ENCODE measurements at regions not wholly inside any gene's neighbourhood (a gene's known extent, or its start where the extent isn't known, plus 50 kb on each side); places are given as distances from the start of the nearest gene placed in this dataset.

GRCh38 chr2:67985586-67985985, 77.2 kb downstream of the C1D start:
- H3K4me3 ChIP-seq (ENCODE audit: low read depth, low read length), result no peak overlapping the region
- no peak for TF ChIP-seq CTCF (IDR thresholded peaks at IDR 0.05; ENCODE audit: low read depth, low read length, missing control alignments)
- no peak for DNase-seq (ENCODE audit: low read depth)
- in situ Hi-C loops (cut with HindIII; ENCODE audit: low sequenced_read_pairs), result no loop called here

GRCh38 chr2:67986258-67986657, 76.5 kb downstream of the C1D start:
- H3K4me3 ChIP-seq (ENCODE audit: low read depth, low read length), result no peak overlapping the region
- TF ChIP-seq CTCF (IDR thresholded peaks at IDR 0.05; ENCODE audit: low read depth, low read length, missing control alignments), result no peak
- DNase-seq (ENCODE audit: low read depth), result no peak
- in situ Hi-C loops (cut with HindIII; ENCODE audit: low sequenced_read_pairs), result no loop called here
